ENCODE measurements at regions not wholly inside any gene's neighbourhood (a gene's known extent, or its start where the extent isn't known, plus 50 kb on each side); places are given as distances from the start of the nearest gene placed in this dataset.

DNA sequence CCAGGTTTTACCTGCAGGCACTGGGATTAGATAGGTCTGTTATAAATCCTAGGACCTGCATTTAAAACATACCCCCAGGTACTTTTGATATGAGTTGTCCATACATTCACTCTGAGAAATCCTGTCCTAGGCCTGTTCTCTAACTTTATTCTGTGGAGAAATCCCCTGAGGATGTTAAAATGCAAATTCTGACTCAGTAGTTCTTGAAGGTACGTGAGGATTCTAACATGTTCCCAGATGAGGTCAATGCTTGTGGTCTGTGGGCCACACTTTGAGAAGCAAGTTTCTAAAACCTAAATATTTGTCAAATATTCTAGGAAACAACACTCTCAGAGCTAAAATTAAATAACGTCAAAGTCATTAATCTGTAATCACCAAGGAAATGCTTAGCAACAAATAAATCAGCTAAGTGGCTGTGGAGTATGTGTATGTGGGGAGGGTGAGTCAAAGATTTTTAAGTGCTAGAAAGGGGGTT, 101.3 kb upstream of the MAGEB16 start:
- TF ChIP-seq, protein P1, sequence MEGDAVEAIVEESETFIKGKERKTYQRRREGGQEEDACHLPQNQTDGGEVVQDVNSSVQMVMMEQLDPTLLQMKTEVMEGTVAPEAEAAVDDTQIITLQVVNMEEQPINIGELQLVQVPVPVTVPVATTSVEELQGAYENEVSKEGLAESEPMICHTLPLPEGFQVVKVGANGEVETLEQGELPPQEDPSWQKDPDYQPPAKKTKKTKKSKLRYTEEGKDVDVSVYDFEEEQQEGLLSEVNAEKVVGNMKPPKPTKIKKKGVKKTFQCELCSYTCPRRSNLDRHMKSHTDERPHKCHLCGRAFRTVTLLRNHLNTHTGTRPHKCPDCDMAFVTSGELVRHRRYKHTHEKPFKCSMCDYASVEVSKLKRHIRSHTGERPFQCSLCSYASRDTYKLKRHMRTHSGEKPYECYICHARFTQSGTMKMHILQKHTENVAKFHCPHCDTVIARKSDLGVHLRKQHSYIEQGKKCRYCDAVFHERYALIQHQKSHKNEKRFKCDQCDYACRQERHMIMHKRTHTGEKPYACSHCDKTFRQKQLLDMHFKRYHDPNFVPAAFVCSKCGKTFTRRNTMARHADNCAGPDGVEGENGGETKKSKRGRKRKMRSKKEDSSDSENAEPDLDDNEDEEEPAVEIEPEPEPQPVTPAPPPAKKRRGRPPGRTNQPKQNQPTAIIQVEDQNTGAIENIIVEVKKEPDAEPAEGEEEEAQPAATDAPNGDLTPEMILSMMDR (conservative IDR thresholded peaks at IDR 0.05), result no peak
- TF ChIP-seq ZFX (IDR thresholded peaks at IDR 0.05), result no peak

Measured in C4-2B (cell line).